Prostate gland (tissue), 2 donors: ENCODE measurements at regions not wholly inside any gene's neighbourhood (a gene's known extent, or its start where the extent isn't known, plus 50 kb on each side); places are given as distances from the start of the nearest gene placed in this dataset.
"Not testable (repeated sequence)": the region's sequence is repeated elsewhere in the genome, so short reads cannot be mapped to it uniquely, and the experiment has no call there.

Experiments used
- DNase-seq: peaks from one replicate; pipeline ENCODE4 v3.0.0-alpha.2; 2019; ENCODE audit warnings: low spot score
- H3K27ac ChIP-seq, 2 donors: fragments of 200-600 bp; sonication (generic); 2 replicates each; pipeline ENCODE4 v1.5.1; 2017 to 2019
- H3K27me3 ChIP-seq: fragments of 200-600 bp; sonication (generic); replicated peaks from 2 replicates; pipeline ENCODE4 v1.5.1; 2019; ENCODE audit not compliant: insufficient read depth
- H3K36me3 ChIP-seq, 2 donors: fragments of 200-600 bp; sonication (generic); 1 replicate in 1 of 2; 2 replicates in 1 of 2; pipeline versions ENCODE4 v1.5.1 to v1.8.1; 2017 to 2019
- H3K4me1 ChIP-seq: fragments of 200-600 bp; sonication (generic); replicated peaks from 2 replicates; pipeline ENCODE4 v1.5.1; 2019
- H3K4me3 ChIP-seq, 2 donors: fragments of 200-600 bp; sonication (generic); 2 replicates each; pipeline ENCODE4 v1.5.1; 2017 to 2019
- H3K9me3 ChIP-seq: fragments of 200-600 bp; sonication (generic); 2 replicates; pipeline ENCODE4 v1.5.1; 2017
- CTCF ChIP-seq, 4 experiments: fragments of 200-600 bp in 2 of 4; fragments of 450-650 bp in 2 of 4; sonication (generic) in 2 of 4; IDR thresholded peaks; 1 replicate in 3 of 4; 2 replicates in 1 of 4; pipeline ENCODE4 v1.5.1; 2016 to 2019; ENCODE audit warnings: antibody characterized with exemption in 4 of 4, mild to moderate bottlenecking in 2 of 4, moderate library complexity in 2 of 4
- POLR2A ChIP-seq: fragments of 450-650 bp; IDR thresholded peaks from one replicate; pipeline ENCODE4 v1.6.1; 2016; ENCODE audit warnings: antibody characterized with exemption, mild to moderate bottlenecking
- POLR2AphosphoS5 ChIP-seq: sonication (generic); formaldehyde crosslinking; IDR thresholded peaks from one replicate; pipeline ENCODE4 v1.6.1; 2017; ENCODE audit warnings: antibody characterized with exemption
- WGBS: methylation state at CpG from one replicate; pipeline ENCODE4 v1.1.5; 2018; 5-methylcytosine and 5-hydroxymethylcytosine counted together
- intact Hi-C: fragments of 100-400 bp; cut with DNase I; formaldehyde crosslinking; loops from one replicate; pipeline ENCODE4 v1.14.2; 2022

GRCh38 chr13:107600971-107601370, 614.4 kb downstream of the LIG4 start:
- WGBS, result 78% methylated on average over 4 of the region's 4 CpGs
- no peak overlapping the region for H3K27ac ChIP-seq
- intact Hi-C loops, result no loop called here
- H3K4me3 ChIP-seq, result no peak overlapping the region
- DNase-seq, result no peak
- H3K9me3 ChIP-seq, result no peaks in the 10 kb centered on the region
- H3K27me3 ChIP-seq, result no peaks in the 10 kb centered on the region
- TF ChIP-seq POLR2A (no peak), POLR2AphosphoS5 (no peak), CTCF (IDR thresholded peaks at IDR 0.05) (no peak)
- no peaks in the 10 kb centered on the region for H3K36me3 ChIP-seq
- no peaks in the 10 kb centered on the region for H3K4me1 ChIP-seq

- H3K9me3 ChIP-seq, H3K27ac ChIP-seq, H3K4me3 ChIP-seq, intact Hi-C loops, H3K36me3 ChIP-seq, H3K27me3 ChIP-seq, DNase-seq, H3K4me1 ChIP-seq: not testable (repeated sequence)
- 74% methylated on average over 5 of the region's 5 CpGs for whole genome bisulfite sequencing
Measured at GRCh38 chr13:107596306-107596705, 619.0 kb downstream of the LIG4 start.

GRCh38 chr13:107590556-107590955, 624.8 kb downstream of the LIG4 start:
- no peak for TF ChIP-seq POLR2A
- TF ChIP-seq POLR2AphosphoS5, result no peak
- TF ChIP-seq CTCF (IDR thresholded peaks at IDR 0.05), result no peak
- H3K4me1 ChIP-seq, result no peaks in the 10 kb centered on the region
- H3K27ac ChIP-seq, result no peak overlapping the region
- no peaks in the 10 kb centered on the region for H3K27me3 ChIP-seq
- 69% methylated on average over 3 of the region's 3 CpGs for WGBS
- H3K36me3 ChIP-seq, result no peaks in the 10 kb centered on the region
- no peak for DNase-seq
- H3K4me3 ChIP-seq, result no peak overlapping the region
- intact Hi-C loops, result no loop called here
- H3K9me3 ChIP-seq, result no peaks in the 10 kb centered on the region

- 75% methylated on average over 2 of the region's 2 CpGs for WGBS
- H3K4me3 ChIP-seq, result no peak overlapping the region
Measured at GRCh38 chr13:107587681-107588080, 627.7 kb downstream of the LIG4 start.

GRCh38 chr13:107586216-107586615, 629.1 kb downstream of the LIG4 start:
- intact Hi-C loops, result no loop called here
- TF ChIP-seq POLR2AphosphoS5, result no peak
- TF ChIP-seq CTCF (IDR thresholded peaks at IDR 0.05), result no peak
- no peak for TF ChIP-seq POLR2A
- Histone ChIP-seq H3K27me3 (no peaks in the 10 kb centered on the region), H3K9me3 (no peaks in the 10 kb centered on the region), H3K4me3 (no peak overlapping the region), H3K36me3 (no peaks in the 10 kb centered on the region), H3K4me1 (no peaks in the 10 kb centered on the region), H3K27ac (no peak overlapping the region)
- WGBS, result 75% methylated on average over 2 of the region's 2 CpGs
- DNase-seq, result no peak

More at GRCh38 chr13:107587681-107588080, 627.7 kb downstream of the LIG4 start:
- H3K4me1 ChIP-seq, result no peaks in the 10 kb centered on the region
- no peaks in the 10 kb centered on the region for H3K9me3 ChIP-seq
- TF ChIP-seq CTCF (IDR thresholded peaks at IDR 0.05), result no peak
- TF ChIP-seq POLR2AphosphoS5, result no peak
- TF ChIP-seq POLR2A, result no peak
- no peak overlapping the region for H3K27ac ChIP-seq
- no peaks in the 10 kb centered on the region for H3K36me3 ChIP-seq
- no peaks in the 10 kb centered on the region for H3K27me3 ChIP-seq
- no peak for DNase-seq
- intact Hi-C loops, result no loop called here
